ENCODE measurements at regions not wholly inside any gene's neighbourhood (a gene's known extent, or its start where the extent isn't known, plus 50 kb on each side); places are given as distances from the start of the nearest gene placed in this dataset.

DNA sequence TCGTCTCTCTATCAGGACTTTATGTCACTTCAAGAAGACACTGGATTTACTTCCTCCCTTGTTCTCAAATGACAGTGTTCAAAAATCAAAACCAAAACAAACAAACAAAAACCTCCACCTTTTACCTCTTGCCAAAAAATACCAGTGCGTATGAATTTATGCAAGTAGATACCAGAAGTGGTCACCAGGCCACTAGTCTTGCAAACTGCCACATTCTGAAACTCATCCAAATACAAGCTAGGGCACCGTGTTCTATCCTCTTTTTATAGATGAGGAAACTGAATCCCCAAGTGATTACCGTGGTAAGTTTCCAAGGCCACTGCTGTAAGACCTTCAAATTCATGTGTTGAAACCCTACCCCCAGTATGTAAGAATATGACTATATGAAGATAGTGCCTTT, 343.9 kb upstream of the KITLG start:
- H3K9me3 Mint-ChIP-seq (ENCODE audit: insufficient read depth), result no peaks in the 10 kb centered on the region
- H3K27ac Mint-ChIP-seq, result no peak overlapping the region
- H3K4me3 Mint-ChIP-seq, result no peak overlapping the region
- DNase-seq (no peak), ATAC-seq (no peak)
- no peaks in the 10 kb centered on the region for H3K4me1 Mint-ChIP-seq (ENCODE audit: low read depth)
- ChIA-PET POLR2A (no interaction called here), CTCF (no interaction called here)
- H3K36me3 Mint-ChIP-seq (ENCODE audit: low read depth), result no peaks in the 10 kb centered on the region
- H3K27me3 Mint-ChIP-seq (ENCODE audit: low read depth), result no peaks in the 10 kb centered on the region

DNA sequence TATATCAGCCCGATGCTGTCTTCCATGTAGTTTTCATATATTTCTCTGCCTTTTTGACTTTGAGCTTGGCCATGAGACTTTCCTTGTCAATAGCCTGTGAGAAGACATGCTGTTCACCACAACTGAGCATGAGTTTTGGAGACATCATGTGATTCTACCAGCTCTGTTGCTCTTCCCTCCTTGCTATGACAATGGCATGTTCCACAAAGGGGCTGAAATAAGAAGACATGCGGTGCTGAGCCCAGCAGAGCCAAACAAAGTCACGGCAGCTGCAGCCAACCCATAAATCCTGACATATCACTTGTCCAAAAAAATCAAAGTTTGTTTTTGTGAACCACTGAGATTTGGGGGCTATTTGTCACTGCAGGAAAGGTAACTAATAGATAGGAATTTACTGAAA, 343.4 kb upstream of the KITLG start:
- DNase-seq (no peak), ATAC-seq (no peak)
- POLR2A ChIA-PET, result no interaction called here
- Mint-ChIP-seq H3K9me3 (ENCODE audit: insufficient read depth) (no peaks in the 10 kb centered on the region), H3K4me1 (ENCODE audit: low read depth) (no peaks in the 10 kb centered on the region), H3K4me3 (no peak overlapping the region), H3K27ac (no peak overlapping the region), H3K36me3 (ENCODE audit: low read depth) (no peaks in the 10 kb centered on the region), H3K27me3 (ENCODE audit: low read depth) (no peaks in the 10 kb centered on the region)
- CTCF ChIA-PET, result no interaction called here

DNA sequence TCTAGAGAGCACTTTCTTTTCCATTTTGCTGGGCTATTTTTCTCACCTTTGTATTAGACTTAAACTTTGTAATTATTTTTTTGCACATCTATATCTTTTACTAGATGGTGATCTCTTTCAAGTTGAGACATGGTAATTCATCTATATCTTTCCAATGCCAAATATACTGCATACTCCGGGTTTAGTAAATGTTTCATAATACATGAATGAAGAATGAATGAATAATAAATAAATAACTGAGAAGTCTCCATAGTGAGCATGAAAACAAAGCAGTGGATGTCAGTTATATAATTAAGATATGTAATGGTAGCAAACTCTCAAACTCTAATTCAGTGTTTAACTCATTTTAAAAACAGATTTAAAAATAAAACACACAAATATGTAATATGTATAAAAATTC, 342.5 kb upstream of the KITLG start:
- no peaks in the 10 kb centered on the region for H3K36me3 Mint-ChIP-seq (ENCODE audit: low read depth)
- ATAC-seq (no peak), DNase-seq (no peak)
- no peaks in the 10 kb centered on the region for H3K9me3 Mint-ChIP-seq (ENCODE audit: insufficient read depth)
- H3K27me3 Mint-ChIP-seq (ENCODE audit: low read depth), result no peaks in the 10 kb centered on the region
- no peak overlapping the region for H3K27ac Mint-ChIP-seq
- no peak overlapping the region for H3K4me3 Mint-ChIP-seq
- ChIA-PET CTCF (no interaction called here), POLR2A (no interaction called here)
- no peaks in the 10 kb centered on the region for H3K4me1 Mint-ChIP-seq (ENCODE audit: low read depth)

DNA sequence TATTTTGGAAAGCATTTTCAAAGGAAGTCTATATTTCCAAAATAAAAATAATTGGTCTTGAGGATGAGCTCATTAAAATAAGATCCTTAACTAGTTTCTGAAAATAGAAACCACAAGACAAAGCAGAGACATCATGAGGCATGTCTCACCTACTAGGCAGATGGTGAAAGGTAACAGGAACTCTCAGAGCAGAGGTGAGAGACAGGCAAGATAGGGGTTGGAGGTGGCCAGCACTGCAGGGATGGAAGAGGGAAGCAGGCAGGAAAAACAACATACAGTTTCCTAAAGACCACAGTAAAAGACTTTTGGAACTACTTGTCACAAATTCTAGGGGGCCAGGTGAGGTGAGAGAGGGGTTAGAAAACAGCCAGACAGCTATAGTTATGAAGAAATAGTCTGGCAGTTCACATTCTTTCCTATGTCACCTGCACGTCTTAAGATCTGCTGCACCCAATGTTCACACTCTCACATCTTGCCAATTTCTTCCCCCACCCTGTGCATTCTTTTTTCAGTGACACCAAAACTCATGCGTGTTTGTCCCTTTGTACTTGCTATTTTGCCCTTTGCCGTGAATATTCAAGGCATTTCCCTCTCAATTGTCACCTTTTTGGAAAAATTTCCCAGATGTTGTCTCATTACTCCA, 341.7 kb upstream of the KITLG start:
- H3K4me3 Mint-ChIP-seq, result no peak overlapping the region
- no peaks in the 10 kb centered on the region for H3K27me3 Mint-ChIP-seq (ENCODE audit: low read depth)
- no peaks in the 10 kb centered on the region for H3K36me3 Mint-ChIP-seq (ENCODE audit: low read depth)
- DNase-seq (no peak), ATAC-seq (no peak)
- H3K27ac Mint-ChIP-seq, result no peak overlapping the region
- no peaks in the 10 kb centered on the region for H3K9me3 Mint-ChIP-seq (ENCODE audit: insufficient read depth)
- ChIA-PET POLR2A (no interaction called here), CTCF (no interaction called here)
- no peaks in the 10 kb centered on the region for H3K4me1 Mint-ChIP-seq (ENCODE audit: low read depth)

DNA sequence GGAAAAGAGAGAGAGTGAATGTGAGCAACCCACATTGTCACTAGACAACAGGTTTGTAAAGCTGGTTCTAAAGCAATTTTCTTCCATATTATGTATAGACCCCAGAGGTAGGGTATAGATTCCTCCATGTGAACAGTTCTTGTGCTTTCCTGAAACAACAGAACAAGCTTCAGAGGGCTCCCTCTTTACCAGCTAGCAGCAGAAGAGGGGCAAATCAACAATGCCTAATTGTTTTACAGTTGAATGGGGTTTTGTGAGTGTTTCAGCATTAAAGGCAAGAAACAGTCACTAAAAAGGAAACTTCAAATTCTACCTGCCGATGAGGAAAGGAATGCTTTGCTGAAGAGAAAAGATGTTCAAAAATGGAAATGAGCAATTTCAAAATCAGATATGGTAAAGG, 341.2 kb upstream of the KITLG start:
- DNase-seq, result no peak
- Mint-ChIP-seq H3K9me3 (ENCODE audit: insufficient read depth) (no peaks in the 10 kb centered on the region), H3K27me3 (ENCODE audit: low read depth) (no peaks in the 10 kb centered on the region), H3K4me3 (no peak overlapping the region), H3K27ac (no peak overlapping the region), H3K36me3 (ENCODE audit: low read depth) (no peaks in the 10 kb centered on the region), H3K4me1 (ENCODE audit: low read depth) (no peaks in the 10 kb centered on the region)
- ChIA-PET CTCF (no interaction called here), POLR2A (no interaction called here)
- ATAC-seq, result no peak

DNA sequence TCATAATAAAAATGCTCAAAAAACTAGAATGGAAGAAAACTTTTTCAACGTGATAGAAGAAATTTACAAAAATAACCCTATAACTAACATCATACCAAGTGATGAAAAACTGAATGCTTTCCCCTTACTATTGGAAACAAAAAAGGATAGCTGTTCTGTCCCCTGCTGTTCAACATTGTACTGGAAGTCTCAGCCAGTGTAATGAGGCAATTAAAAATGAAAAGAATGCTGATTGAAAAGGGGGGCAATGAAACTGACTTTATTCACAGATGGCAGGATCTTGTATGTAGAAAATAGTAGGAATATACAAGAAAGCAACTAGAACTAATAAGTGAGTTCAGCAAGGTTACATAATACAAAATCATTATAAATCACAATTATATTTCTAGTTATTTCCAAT, 337.9 kb upstream of the KITLG start:
- H3K9me3 Mint-ChIP-seq (ENCODE audit: insufficient read depth), result peaks cover 4% of the 10 kb centered on the region
- no peak overlapping the region for H3K27ac Mint-ChIP-seq
- CTCF ChIA-PET, result no interaction called here
- no peaks in the 10 kb centered on the region for H3K36me3 Mint-ChIP-seq (ENCODE audit: low read depth)
- H3K4me3 Mint-ChIP-seq, result no peak overlapping the region
- POLR2A ChIA-PET, result no interaction called here
- no peak for ATAC-seq
- DNase-seq, result no peak
- no peaks in the 10 kb centered on the region for H3K4me1 Mint-ChIP-seq (ENCODE audit: low read depth)
- no peaks in the 10 kb centered on the region for H3K27me3 Mint-ChIP-seq (ENCODE audit: low read depth)

DNA sequence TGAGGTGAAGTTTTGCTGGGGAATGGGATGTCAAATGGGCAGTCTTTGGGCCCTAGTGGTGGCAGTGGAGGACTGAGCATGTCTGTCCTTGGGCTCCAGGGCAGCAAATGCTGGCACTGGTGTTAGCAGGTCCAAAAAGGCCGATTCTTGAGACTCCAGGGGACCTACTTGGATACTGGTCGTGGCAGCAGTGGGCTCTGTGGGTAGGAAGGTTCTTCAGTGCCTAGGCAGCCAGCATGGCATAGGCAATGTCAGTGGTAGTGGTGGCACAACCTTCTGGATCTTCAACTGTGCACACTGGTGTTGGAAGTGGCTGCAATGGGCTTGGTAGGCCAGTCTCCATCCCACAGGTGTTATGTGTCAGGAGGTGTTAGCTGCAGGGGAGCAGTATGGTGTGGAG, 334.7 kb upstream of the KITLG start:
- POLR2A ChIA-PET, result no interaction called here
- Mint-ChIP-seq H3K9me3 (ENCODE audit: insufficient read depth) (peaks cover 4% of the 10 kb centered on the region), H3K27me3 (ENCODE audit: low read depth) (no peaks in the 10 kb centered on the region), H3K36me3 (ENCODE audit: low read depth) (no peaks in the 10 kb centered on the region), H3K4me3 (no peak overlapping the region), H3K4me1 (ENCODE audit: low read depth) (no peaks in the 10 kb centered on the region), H3K27ac (no peak overlapping the region)
- ATAC-seq (no peak), DNase-seq (no peak)
- CTCF ChIA-PET, result no interaction called here

DNA sequence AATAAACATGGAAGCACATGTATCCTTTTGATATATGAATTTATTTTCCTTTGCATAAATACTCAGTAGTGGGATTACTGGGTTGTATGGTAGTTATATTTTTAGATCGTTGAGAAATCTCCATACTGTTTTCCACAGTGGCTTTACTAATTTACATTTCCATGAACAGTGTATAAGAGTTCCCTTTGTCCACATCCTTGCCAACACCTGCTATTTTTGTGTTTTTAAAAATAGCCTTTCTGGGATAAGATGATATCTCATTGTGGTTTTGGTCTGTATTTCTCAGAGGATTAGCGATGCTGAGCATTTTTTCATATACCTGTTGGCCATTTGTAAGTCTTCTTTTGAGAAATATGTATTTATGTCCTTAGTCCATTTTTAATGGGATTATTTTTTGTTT, 329.2 kb upstream of the KITLG start:
- no peak overlapping the region for H3K4me3 Mint-ChIP-seq
- H3K27ac Mint-ChIP-seq, result no peak overlapping the region
- POLR2A ChIA-PET, result no interaction called here
- H3K36me3 Mint-ChIP-seq (ENCODE audit: low read depth), result no peaks in the 10 kb centered on the region
- peaks cover 4% of the 10 kb centered on the region for H3K9me3 Mint-ChIP-seq (ENCODE audit: insufficient read depth)
- ATAC-seq (no peak), DNase-seq (no peak)
- H3K27me3 Mint-ChIP-seq (ENCODE audit: low read depth), result no peaks in the 10 kb centered on the region
- H3K4me1 Mint-ChIP-seq (ENCODE audit: low read depth), result no peaks in the 10 kb centered on the region
- CTCF ChIA-PET, result no interaction called here

DNA sequence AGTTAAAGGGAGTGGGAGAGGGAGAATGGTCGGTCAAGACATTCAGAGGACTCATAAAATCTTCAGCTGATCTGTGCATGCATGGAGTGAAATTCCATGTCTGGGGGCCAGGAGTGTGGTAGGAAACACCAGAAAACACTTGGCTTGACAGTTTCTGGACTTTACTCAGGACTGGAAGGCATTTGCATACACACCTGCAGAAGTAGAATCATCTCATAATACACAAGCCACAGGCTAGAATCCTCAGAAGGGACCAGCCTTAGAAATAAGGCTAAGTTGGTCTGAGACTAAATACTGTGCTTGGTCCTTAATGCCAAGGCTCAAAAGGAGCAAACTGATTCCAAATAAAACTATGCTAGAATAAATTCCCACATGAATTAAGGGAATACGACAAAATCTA, 328.1 kb upstream of the KITLG start:
- ATAC-seq (no peak), DNase-seq (no peak)
- Mint-ChIP-seq H3K4me1 (ENCODE audit: low read depth) (no peaks in the 10 kb centered on the region), H3K9me3 (ENCODE audit: insufficient read depth) (no peaks in the 10 kb centered on the region), H3K27ac (no peak overlapping the region), H3K4me3 (no peak overlapping the region), H3K36me3 (ENCODE audit: low read depth) (no peaks in the 10 kb centered on the region), H3K27me3 (ENCODE audit: low read depth) (no peaks in the 10 kb centered on the region)
- ChIA-PET POLR2A (no interaction called here), CTCF (no interaction called here)

DNA sequence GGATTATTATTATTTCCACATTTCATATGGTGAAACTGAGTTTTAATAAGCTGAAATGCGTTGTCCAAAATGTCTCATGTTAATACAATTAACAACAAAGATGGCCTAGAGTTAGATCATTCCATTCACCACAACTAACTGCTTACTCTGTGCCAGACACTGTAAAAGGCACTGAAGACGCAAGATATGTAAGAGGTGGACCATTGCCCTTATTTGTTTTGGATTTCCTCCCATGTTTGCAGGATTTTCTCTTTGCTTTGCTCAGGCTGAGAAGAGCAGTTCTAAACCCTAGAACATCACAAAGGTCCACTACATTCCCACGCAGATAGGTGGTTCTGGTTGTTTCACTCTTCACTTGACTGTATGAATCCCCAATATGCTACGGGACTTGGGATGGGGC, 324.4 kb upstream of the KITLG start:
- ChIA-PET POLR2A (no interaction called here), CTCF (no interaction called here)
- ATAC-seq (no peak), DNase-seq (no peak)
- Mint-ChIP-seq H3K4me3 (no peak overlapping the region), H3K36me3 (ENCODE audit: low read depth) (no peaks in the 10 kb centered on the region), H3K27ac (no peak overlapping the region), H3K27me3 (ENCODE audit: low read depth) (no peaks in the 10 kb centered on the region), H3K4me1 (ENCODE audit: low read depth) (no peaks in the 10 kb centered on the region), H3K9me3 (ENCODE audit: insufficient read depth) (no peaks in the 10 kb centered on the region)

DNA sequence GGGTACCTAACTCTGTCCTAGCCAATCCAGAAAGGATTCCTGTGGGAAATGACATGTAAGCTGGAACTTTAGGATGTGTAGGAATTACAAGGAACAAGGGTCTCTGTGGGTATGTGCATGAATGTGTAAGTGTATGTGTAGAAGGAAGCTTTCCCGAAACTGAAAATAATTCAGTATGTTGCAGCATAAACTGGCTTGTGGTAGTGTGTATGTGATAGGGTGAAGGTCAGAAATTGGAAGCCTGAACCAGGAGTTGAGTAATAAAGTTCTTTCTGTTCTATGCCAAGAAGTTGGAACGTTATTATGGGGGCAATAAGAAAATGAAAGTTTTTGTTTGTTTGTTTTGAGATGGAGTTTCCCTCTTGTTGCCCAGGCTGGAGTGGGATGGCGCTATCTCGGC, 323.1 kb upstream of the KITLG start:
- H3K36me3 Mint-ChIP-seq (ENCODE audit: low read depth), result no peaks in the 10 kb centered on the region
- no peak overlapping the region for H3K4me3 Mint-ChIP-seq
- DNase-seq, result no peak
- no peak for ATAC-seq
- CTCF ChIA-PET, result no interaction called here
- no peaks in the 10 kb centered on the region for H3K4me1 Mint-ChIP-seq (ENCODE audit: low read depth)
- H3K27me3 Mint-ChIP-seq (ENCODE audit: low read depth), result no peaks in the 10 kb centered on the region
- no peak overlapping the region for H3K27ac Mint-ChIP-seq
- H3K9me3 Mint-ChIP-seq (ENCODE audit: insufficient read depth), result no peaks in the 10 kb centered on the region
- POLR2A ChIA-PET, result no interaction called here

DNA sequence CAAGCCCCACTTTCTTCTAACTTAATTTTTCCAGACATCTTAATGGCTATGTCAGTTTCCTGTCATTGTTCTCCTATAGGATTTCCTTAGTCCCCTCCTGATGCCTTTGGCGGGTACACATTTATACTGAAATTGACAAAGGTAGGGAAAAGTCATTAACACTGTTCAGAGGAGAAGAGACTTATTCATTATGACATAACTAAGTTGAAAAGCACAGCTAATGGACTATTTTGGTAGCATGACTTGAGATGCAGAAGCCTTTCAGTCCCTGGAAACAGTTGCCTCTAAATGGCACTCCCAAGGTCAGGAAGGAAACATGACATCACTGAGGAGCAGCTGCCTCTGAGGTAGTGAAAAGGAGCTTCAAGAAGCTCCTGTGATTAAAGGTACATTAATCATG, 317.5 kb upstream of the KITLG start:
- Mint-ChIP-seq H3K4me3 (no peak overlapping the region), H3K9me3 (ENCODE audit: insufficient read depth) (no peaks in the 10 kb centered on the region), H3K4me1 (ENCODE audit: low read depth) (no peaks in the 10 kb centered on the region), H3K27me3 (ENCODE audit: low read depth) (no peaks in the 10 kb centered on the region), H3K36me3 (ENCODE audit: low read depth) (no peaks in the 10 kb centered on the region), H3K27ac (no peak overlapping the region)
- POLR2A ChIA-PET, result no interaction called here
- ATAC-seq (no peak), DNase-seq (no peak)
- CTCF ChIA-PET, result no interaction called here

DNA sequence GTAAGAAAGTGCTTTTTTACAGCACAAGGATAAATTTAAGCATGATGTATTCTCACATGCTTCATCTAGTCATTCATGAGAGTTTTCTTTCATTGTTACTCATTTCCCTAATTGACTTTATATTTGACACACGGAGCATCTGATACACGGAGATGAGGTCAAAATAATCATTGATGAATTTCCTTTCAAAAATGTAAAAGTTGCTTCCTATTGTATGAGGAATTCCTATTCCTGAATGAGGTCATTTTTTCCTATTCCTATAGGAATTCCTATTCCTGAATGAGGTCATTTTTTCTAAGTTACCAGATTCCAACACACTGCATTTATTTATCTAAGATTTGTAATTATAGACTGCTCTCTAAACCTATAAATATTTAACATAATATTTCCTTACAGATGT, 316.7 kb upstream of the KITLG start:
- Mint-ChIP-seq H3K4me3 (no peak overlapping the region), H3K36me3 (ENCODE audit: low read depth) (no peaks in the 10 kb centered on the region), H3K4me1 (ENCODE audit: low read depth) (no peaks in the 10 kb centered on the region), H3K9me3 (ENCODE audit: insufficient read depth) (no peaks in the 10 kb centered on the region), H3K27ac (no peak overlapping the region), H3K27me3 (ENCODE audit: low read depth) (no peaks in the 10 kb centered on the region)
- ATAC-seq, result no peak
- POLR2A ChIA-PET, result no interaction called here
- DNase-seq, result no peak
- CTCF ChIA-PET, result no interaction called here

Measured in activated CD8-positive, alpha-beta T cell treated with anti-CD3 and anti-CD28 coated beads, Interleukin-2, amount 10 ng/mL, durations not matched to agents 7 days and 5 days (primary cell).